Fibroblast of pulmonary artery (primary cell): ENCODE measurements at regions not wholly inside any gene's neighbourhood (a gene's known extent, or its start where the extent isn't known, plus 50 kb on each side); places are given as distances from the start of the nearest gene placed in this dataset.

ENCODE experiments used
- DNase-seq: peaks from one replicate; pipeline ENCODE4 v3.0.0-alpha.2; 2010; ENCODE audit warnings: low read depth
- H3K4me3 ChIP-seq: replicated peaks from 2 replicates; pipeline ENCODE4 v1.5.1; 2011; ENCODE audit warnings: low read depth, mild to moderate bottlenecking, control low read depth, low read length, moderate library complexity
- TF ChIP-seq, protein P1 (sequence below): IDR thresholded peaks from 2 replicates; pipeline ENCODE4 v1.5.1; 2011; ENCODE audit warnings: mild to moderate bottlenecking, control low read depth, low read length, inconsistent platforms; ENCODE audit errors: missing control alignments

- no peak overlapping the region for H3K4me3 ChIP-seq
- DNase-seq, result peak; percentile 40
- TF ChIP-seq, protein P1, sequence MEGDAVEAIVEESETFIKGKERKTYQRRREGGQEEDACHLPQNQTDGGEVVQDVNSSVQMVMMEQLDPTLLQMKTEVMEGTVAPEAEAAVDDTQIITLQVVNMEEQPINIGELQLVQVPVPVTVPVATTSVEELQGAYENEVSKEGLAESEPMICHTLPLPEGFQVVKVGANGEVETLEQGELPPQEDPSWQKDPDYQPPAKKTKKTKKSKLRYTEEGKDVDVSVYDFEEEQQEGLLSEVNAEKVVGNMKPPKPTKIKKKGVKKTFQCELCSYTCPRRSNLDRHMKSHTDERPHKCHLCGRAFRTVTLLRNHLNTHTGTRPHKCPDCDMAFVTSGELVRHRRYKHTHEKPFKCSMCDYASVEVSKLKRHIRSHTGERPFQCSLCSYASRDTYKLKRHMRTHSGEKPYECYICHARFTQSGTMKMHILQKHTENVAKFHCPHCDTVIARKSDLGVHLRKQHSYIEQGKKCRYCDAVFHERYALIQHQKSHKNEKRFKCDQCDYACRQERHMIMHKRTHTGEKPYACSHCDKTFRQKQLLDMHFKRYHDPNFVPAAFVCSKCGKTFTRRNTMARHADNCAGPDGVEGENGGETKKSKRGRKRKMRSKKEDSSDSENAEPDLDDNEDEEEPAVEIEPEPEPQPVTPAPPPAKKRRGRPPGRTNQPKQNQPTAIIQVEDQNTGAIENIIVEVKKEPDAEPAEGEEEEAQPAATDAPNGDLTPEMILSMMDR, result no peak
Observed at GRCh38 chr2:46846536-46846935, 69.1 kb downstream of the MCFD2 start.

GRCh38 chr2:46845542-46846486, 69.8 kb downstream of the MCFD2 start:
- TF ChIP-seq, protein P1, result no peak
- no peak overlapping the region for H3K4me3 ChIP-seq
- peak; percentile 76 for DNase-seq

DNA sequence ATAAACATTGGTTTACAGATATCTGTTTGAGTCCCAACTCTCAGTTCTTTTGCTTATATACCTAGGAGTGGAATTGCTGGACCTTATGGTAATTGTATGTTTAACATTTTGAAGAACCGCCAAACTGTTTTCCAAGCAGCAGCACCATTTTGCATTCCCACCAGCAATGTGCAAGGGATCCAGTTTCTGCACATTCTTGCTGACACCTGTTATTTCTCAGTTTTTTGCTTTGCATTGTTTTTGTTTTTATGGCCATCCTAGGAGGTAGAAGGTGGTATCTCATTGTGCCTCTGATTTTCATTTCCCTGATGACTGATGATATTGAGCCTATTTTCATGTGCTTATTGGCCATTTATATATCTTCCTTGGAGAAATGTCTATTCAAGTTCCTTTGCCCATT, 71.2 kb downstream of the MCFD2 start:
- no peak overlapping the region for H3K4me3 ChIP-seq
- TF ChIP-seq, protein P1, result no peak
- DNase-seq, result no peak

GRCh38 chr2:46844034-46844433, 71.6 kb downstream of the MCFD2 start:
- no peak overlapping the region for H3K4me3 ChIP-seq

DNA sequence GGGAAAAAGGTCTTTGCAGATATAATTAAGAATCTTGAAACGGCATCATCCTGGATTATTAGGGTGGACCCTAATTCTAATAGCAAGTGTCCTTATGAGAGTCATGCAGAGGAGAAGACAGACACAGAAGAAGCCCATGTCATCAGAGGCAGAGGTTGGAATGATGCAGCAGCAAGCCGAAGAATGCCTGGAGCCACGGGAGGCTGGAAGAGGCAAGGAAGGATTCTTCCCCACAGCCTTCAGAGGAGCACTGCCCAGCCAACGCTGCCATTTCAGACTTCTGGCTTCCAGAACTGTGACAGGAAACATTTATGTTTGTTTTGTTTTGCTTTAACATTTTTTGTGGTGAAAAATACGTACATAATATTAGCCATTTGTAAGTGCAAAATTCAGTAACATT, 72.3 kb downstream of the MCFD2 start:
- no peak for DNase-seq
- TF ChIP-seq, protein P1, result no peak
- H3K4me3 ChIP-seq, result no peak overlapping the region

More at GRCh38 chr2:46844034-46844433, 71.6 kb downstream of the MCFD2 start:
- TF ChIP-seq, protein P1, result no peak
- DNase-seq, result no peak

GRCh38 chr2:46842876-46843275, 72.7 kb downstream of the MCFD2 start:
- no peak for DNase-seq
- no peak overlapping the region for H3K4me3 ChIP-seq
- TF ChIP-seq, protein P1, result no peak
